HEK293 (cell line): ENCODE measurements at regions not wholly inside any gene's neighbourhood (a gene's known extent, or its start where the extent isn't known, plus 50 kb on each side); places are given as distances from the start of the nearest gene placed in this dataset.

Source experiments
- CTCF ChIP-seq: fragments of 450-650 bp; formaldehyde crosslinking; IDR thresholded peaks from 2 replicates; pipeline ENCODE4 v1.5.1; 2016; ENCODE audit warnings: missing biosample characterization, missing genetic modification characterization
- HOXD13 ChIP-seq: sonication (generic); formaldehyde crosslinking; IDR thresholded peaks from 2 replicates; pipeline ENCODE4 v1.8.0; 2022; ENCODE audit warnings: missing genetic modification reagents, borderline replicate concordance
- RBAK ChIP-seq: fragments of 450-650 bp; formaldehyde crosslinking; IDR thresholded peaks from 2 replicates; pipeline ENCODE4 v1.5.1; 2016; ENCODE audit warnings: missing biosample characterization, missing genetic modification characterization
- SP7 ChIP-seq: fragments of 450-650 bp; formaldehyde crosslinking; IDR thresholded peaks from 2 replicates; pipeline ENCODE4 v1.5.1; 2016; ENCODE audit warnings: missing biosample characterization, missing genetic modification characterization
- ZBTB1 ChIP-seq: fragments of 450-650 bp; formaldehyde crosslinking; IDR thresholded peaks from 2 replicates; pipeline ENCODE4 v1.5.1; 2016; ENCODE audit warnings: missing biosample characterization, missing genetic modification characterization
- ZBTB11 ChIP-seq: fragments of 450-650 bp; formaldehyde crosslinking; conservative IDR thresholded peaks from 2 replicates; pipeline ENCODE4 v1.5.1; 2016; ENCODE audit warnings: low read depth, missing biosample characterization, missing genetic modification characterization
- ZNF670 ChIP-seq: fragments of 450-650 bp; formaldehyde crosslinking; IDR thresholded peaks from 2 replicates; pipeline ENCODE4 v1.5.1; 2016; ENCODE audit warnings: missing biosample characterization, missing genetic modification characterization, low read depth

DNA sequence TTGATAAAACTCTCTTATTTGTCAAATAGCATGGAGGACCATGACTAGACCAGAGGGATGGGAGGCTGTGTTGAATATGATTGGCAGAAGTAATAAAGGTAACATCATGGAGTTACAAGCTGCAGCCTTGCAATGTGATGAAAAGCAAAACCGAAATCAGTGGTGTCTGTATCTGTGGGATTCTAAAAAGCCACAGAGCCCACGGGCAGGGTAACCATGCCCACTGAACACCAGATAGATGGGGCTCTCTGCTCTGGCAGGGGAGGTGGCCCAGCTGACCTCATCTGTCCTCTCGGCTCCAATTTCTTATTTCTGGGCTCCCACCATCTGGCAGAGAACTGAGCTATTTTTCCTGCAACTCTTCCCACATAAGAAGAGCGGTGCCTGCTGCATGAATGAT is 1072.2 kb downstream of the GATA3 start:
- TF ChIP-seq HOXD13 (CRISPR knock-in tag) (no peak), ZBTB11 (no peak), CTCF (no peak), RBAK (tag by site-specific recombination) (no peak), SP7 (tag by site-specific recombination) (no peak), ZNF670 (tag by site-specific recombination) (no peak), ZBTB1 (tag by site-specific recombination) (no peak)
